ENCODE measurements at regions not wholly inside any gene's neighbourhood (a gene's known extent, or its start where the extent isn't known, plus 50 kb on each side); places are given as distances from the start of the nearest gene placed in this dataset.

- H3K79me2 ChIP-seq (ENCODE audit: control insufficient read depth, low read length): no peaks in the 10 kb centered on the region
- H3K9me3 ChIP-seq (ENCODE audit: control insufficient read depth, insufficient read depth, low read length): no peaks in the 10 kb centered on the region
- no peak overlapping the region for H3K27ac ChIP-seq (ENCODE audit: low read depth, low read length)
- H3K4me3 ChIP-seq (ENCODE audit: low read length): no peak overlapping the region
- no peaks in the 10 kb centered on the region for H3F3A ChIP-seq (ENCODE audit: control insufficient read depth, insufficient read depth)
- H3K9me2 ChIP-seq (replicated peaks; ENCODE audit: control insufficient read depth, low read length): no peaks in the 10 kb centered on the region
- H3K27me3 ChIP-seq (ENCODE audit: control insufficient read depth, low read length): no peaks in the 10 kb centered on the region
- no peaks in the 10 kb centered on the region for H4K20me1 ChIP-seq (ENCODE audit: control insufficient read depth, insufficient read depth, low read depth, low read length)
- no peak for TF ChIP-seq EZH2phosphoT487 (IDR thresholded peaks at IDR 0.05; ENCODE audit: borderline replicate concordance, low read length)
- TF ChIP-seq CTCF (IDR thresholded peaks at IDR 0.05; ENCODE audit: low read depth, low read length, poor library complexity, severe bottlenecking): no peak
- H3K4me1 ChIP-seq (ENCODE audit: control insufficient read depth, low read length): no peaks in the 10 kb centered on the region
- H3K4me2 ChIP-seq (ENCODE audit: low read length): no peak overlapping the region
- H3K36me3 ChIP-seq (ENCODE audit: control insufficient read depth, low read length): no peaks in the 10 kb centered on the region
These were observed 169.2 kb downstream of the ZIC5 start for GRCh38 chr13:99802416-99802815.

- no peaks in the 10 kb centered on the region for H3K79me2 ChIP-seq (ENCODE audit: control insufficient read depth, low read length)
- H3K27ac ChIP-seq (ENCODE audit: low read depth, low read length): no peak overlapping the region
- no peaks in the 10 kb centered on the region for H3K9me3 ChIP-seq (ENCODE audit: control insufficient read depth, insufficient read depth, low read length)
- TF ChIP-seq EZH2phosphoT487 (IDR thresholded peaks at IDR 0.05; ENCODE audit: borderline replicate concordance, low read length) (no peak), CTCF (IDR thresholded peaks at IDR 0.05; ENCODE audit: low read depth, low read length, poor library complexity, severe bottlenecking) (no peak)
- no peaks in the 10 kb centered on the region for H3K4me1 ChIP-seq (ENCODE audit: control insufficient read depth, low read length)
- no peaks in the 10 kb centered on the region for H3K36me3 ChIP-seq (ENCODE audit: control insufficient read depth, low read length)
- no peak overlapping the region for H3K4me3 ChIP-seq (ENCODE audit: low read length)
- no peaks in the 10 kb centered on the region for H4K20me1 ChIP-seq (ENCODE audit: control insufficient read depth, insufficient read depth, low read depth, low read length)
- H3K27me3 ChIP-seq (ENCODE audit: control insufficient read depth, low read length): no peaks in the 10 kb centered on the region
- no peaks in the 10 kb centered on the region for H3F3A ChIP-seq (ENCODE audit: control insufficient read depth, insufficient read depth)
- H3K9me2 ChIP-seq (replicated peaks; ENCODE audit: control insufficient read depth, low read length): no peaks in the 10 kb centered on the region
- H3K4me2 ChIP-seq (ENCODE audit: low read length): no peak overlapping the region
These were observed 170.6 kb downstream of the ZIC5 start for GRCh38 chr13:99800951-99801350.

- no peak for TF ChIP-seq EZH2phosphoT487 (IDR thresholded peaks at IDR 0.05; ENCODE audit: borderline replicate concordance, low read length)
- no peak for TF ChIP-seq CTCF (IDR thresholded peaks at IDR 0.05; ENCODE audit: low read depth, low read length, poor library complexity, severe bottlenecking)
- Histone ChIP-seq H4K20me1 (ENCODE audit: control insufficient read depth, insufficient read depth, low read depth, low read length) (no peaks in the 10 kb centered on the region), H3K9me3 (ENCODE audit: control insufficient read depth, insufficient read depth, low read length) (no peaks in the 10 kb centered on the region), H3K4me2 (ENCODE audit: low read length) (no peak overlapping the region), H3F3A (ENCODE audit: control insufficient read depth, insufficient read depth) (no peaks in the 10 kb centered on the region), H3K36me3 (ENCODE audit: control insufficient read depth, low read length) (no peaks in the 10 kb centered on the region), H3K9me2 (replicated peaks; ENCODE audit: control insufficient read depth, low read length) (no peaks in the 10 kb centered on the region), H3K79me2 (ENCODE audit: control insufficient read depth, low read length) (no peaks in the 10 kb centered on the region), H3K27ac (ENCODE audit: low read depth, low read length) (no peak overlapping the region), H3K4me1 (ENCODE audit: control insufficient read depth, low read length) (no peaks in the 10 kb centered on the region), H3K4me3 (ENCODE audit: low read length) (no peak overlapping the region), H3K27me3 (ENCODE audit: control insufficient read depth, low read length) (no peaks in the 10 kb centered on the region)
These were observed 171.6 kb downstream of the ZIC5 start for GRCh38 chr13:99800011-99800410.

- H3K4me2 ChIP-seq (ENCODE audit: low read length): no peak overlapping the region
- no peaks in the 10 kb centered on the region for H3K36me3 ChIP-seq (ENCODE audit: control insufficient read depth, low read length)
- no peaks in the 10 kb centered on the region for H4K20me1 ChIP-seq (ENCODE audit: control insufficient read depth, insufficient read depth, low read depth, low read length)
- no peaks in the 10 kb centered on the region for H3K79me2 ChIP-seq (ENCODE audit: control insufficient read depth, low read length)
- H3K27ac ChIP-seq (ENCODE audit: low read depth, low read length): no peak overlapping the region
- no peaks in the 10 kb centered on the region for H3F3A ChIP-seq (ENCODE audit: control insufficient read depth, insufficient read depth)
- no peaks in the 10 kb centered on the region for H3K9me3 ChIP-seq (ENCODE audit: control insufficient read depth, insufficient read depth, low read length)
- TF ChIP-seq CTCF (IDR thresholded peaks at IDR 0.05; ENCODE audit: low read depth, low read length, poor library complexity, severe bottlenecking) (no peak), EZH2phosphoT487 (IDR thresholded peaks at IDR 0.05; ENCODE audit: borderline replicate concordance, low read length) (no peak)
- H3K9me2 ChIP-seq (replicated peaks; ENCODE audit: control insufficient read depth, low read length): no peaks in the 10 kb centered on the region
- H3K4me3 ChIP-seq (ENCODE audit: low read length): no peak overlapping the region
- no peaks in the 10 kb centered on the region for H3K4me1 ChIP-seq (ENCODE audit: control insufficient read depth, low read length)
- no peaks in the 10 kb centered on the region for H3K27me3 ChIP-seq (ENCODE audit: control insufficient read depth, low read length)
These were observed 172.8 kb downstream of the ZIC5 start for GRCh38 chr13:99798756-99799155.
